Peyer's patch (tissue), 4 donors: ENCODE measurements at regions not wholly inside any gene's neighbourhood (a gene's known extent, or its start where the extent isn't known, plus 50 kb on each side); places are given as distances from the start of the nearest gene placed in this dataset.

Experiments used
- DNase-seq, 3 donors: peaks; one replicate each; pipeline ENCODE4 v3.0.0-alpha.2; 2017 to 2019
- H3K27ac ChIP-seq, 4 donors: fragments of 200-600 bp; sonication (generic); one replicate each; pipeline ENCODE4 v1.5.1; 2016 to 2019
- H3K27me3 ChIP-seq, 2 donors: fragments of 200-600 bp; sonication (generic); one replicate each; pipeline ENCODE4 v1.5.1; 2019
- H3K36me3 ChIP-seq, 3 donors: fragments of 200-600 bp; sonication (generic); one replicate each; pipeline ENCODE4 v1.5.1; 2016 to 2019
- H3K4me1 ChIP-seq, 4 donors: fragments of 200-600 bp; sonication (generic); one replicate each; pipeline ENCODE4 v1.5.1; 2016 to 2019
- H3K4me3 ChIP-seq, 4 donors: fragments of 200-600 bp; sonication (generic); 1 replicate in 3 of 4; 2 replicates in 1 of 4; pipeline ENCODE4 v1.5.1; 2016 to 2019; ENCODE audit warnings: mild to moderate bottlenecking in 1 of 4
- H3K9me3 ChIP-seq, 4 donors: fragments of 200-600 bp; sonication (generic); one replicate each; pipeline ENCODE4 v1.5.1; 2016 to 2019; ENCODE audit warnings: mild to moderate bottlenecking in 1 of 4
- POLR2A ChIP-seq, 2 donors: fragments of 450-650 bp; IDR thresholded peaks; one replicate each; pipeline ENCODE4 v1.5.1; 2017; ENCODE audit warnings: antibody characterized with exemption in 2 of 2, mild to moderate bottlenecking in 2 of 2, moderate library complexity in 2 of 2
- TF ChIP-seq, protein P1 (sequence below), 6 experiments: fragments of 450-650 bp in 4 of 6; fragments of 200-600 bp in 2 of 6; sonication (generic) in 1 of 6; IDR thresholded peaks; one replicate each; pipeline ENCODE4 v1.5.1; 2017 to 2019; ENCODE audit warnings: antibody characterized with exemption in 6 of 6, mild to moderate bottlenecking in 3 of 6, moderate library complexity in 1 of 6

DNA sequence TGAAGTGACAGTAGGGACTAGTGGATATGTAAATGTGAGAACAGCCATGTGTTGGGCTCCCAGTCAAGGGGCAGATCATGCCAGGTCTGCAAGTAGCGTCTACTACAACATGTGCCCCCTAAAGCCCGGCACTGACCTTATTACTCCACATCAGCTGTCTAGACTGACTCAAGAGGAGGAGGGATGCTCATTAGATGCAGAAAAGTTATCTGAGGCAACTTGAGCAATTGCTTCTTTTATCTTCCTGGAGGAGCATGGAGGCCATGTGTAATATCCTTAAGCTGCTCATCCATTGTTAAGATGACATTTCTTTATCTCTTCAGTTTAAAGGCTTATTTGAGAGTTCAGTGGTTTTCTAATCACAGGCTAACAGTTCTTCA lies 404.7 kb upstream of the FLRT2 start:
- no peak for DNase-seq
- Histone ChIP-seq H3K4me3 (no peak overlapping the region), H3K36me3 (no peaks in the 10 kb centered on the region), H3K27me3 (no peaks in the 10 kb centered on the region), H3K4me1 (no peaks in the 10 kb centered on the region), H3K9me3 (no peaks in the 10 kb centered on the region), H3K27ac (no peak overlapping the region)
- TF ChIP-seq, protein P1, sequence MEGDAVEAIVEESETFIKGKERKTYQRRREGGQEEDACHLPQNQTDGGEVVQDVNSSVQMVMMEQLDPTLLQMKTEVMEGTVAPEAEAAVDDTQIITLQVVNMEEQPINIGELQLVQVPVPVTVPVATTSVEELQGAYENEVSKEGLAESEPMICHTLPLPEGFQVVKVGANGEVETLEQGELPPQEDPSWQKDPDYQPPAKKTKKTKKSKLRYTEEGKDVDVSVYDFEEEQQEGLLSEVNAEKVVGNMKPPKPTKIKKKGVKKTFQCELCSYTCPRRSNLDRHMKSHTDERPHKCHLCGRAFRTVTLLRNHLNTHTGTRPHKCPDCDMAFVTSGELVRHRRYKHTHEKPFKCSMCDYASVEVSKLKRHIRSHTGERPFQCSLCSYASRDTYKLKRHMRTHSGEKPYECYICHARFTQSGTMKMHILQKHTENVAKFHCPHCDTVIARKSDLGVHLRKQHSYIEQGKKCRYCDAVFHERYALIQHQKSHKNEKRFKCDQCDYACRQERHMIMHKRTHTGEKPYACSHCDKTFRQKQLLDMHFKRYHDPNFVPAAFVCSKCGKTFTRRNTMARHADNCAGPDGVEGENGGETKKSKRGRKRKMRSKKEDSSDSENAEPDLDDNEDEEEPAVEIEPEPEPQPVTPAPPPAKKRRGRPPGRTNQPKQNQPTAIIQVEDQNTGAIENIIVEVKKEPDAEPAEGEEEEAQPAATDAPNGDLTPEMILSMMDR (IDR thresholded peaks at IDR 0.05): no peak
- TF ChIP-seq POLR2A (IDR thresholded peaks at IDR 0.05): no peak

DNA sequence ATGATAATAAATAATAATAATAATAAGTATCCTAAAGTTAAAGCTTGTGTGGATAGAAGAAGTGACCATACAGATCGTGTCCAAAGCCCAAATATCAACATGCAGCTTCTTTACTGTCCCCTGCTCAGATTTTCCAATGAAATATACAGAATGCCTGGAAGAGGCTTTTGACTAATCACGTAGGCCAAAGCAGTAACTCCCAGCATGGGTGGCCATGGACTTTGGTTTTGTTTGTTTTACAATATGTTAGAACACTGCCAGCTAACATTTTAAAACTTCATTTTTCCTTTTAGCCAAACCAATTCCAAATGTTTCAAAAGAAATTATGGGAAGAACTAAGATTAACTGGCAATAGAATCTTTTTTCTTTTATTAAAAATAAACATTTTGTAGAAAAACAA lies 400.0 kb upstream of the FLRT2 start:
- Histone ChIP-seq H3K27ac (no peak overlapping the region), H3K27me3 (no peaks in the 10 kb centered on the region), H3K36me3 (no peaks in the 10 kb centered on the region), H3K4me3 (no peak overlapping the region), H3K9me3 (no peaks in the 10 kb centered on the region), H3K4me1 (no peaks in the 10 kb centered on the region)
- TF ChIP-seq, protein P1 (IDR thresholded peaks at IDR 0.05): no peak
- no peak for TF ChIP-seq POLR2A (IDR thresholded peaks at IDR 0.05)
- no peak for DNase-seq

DNA sequence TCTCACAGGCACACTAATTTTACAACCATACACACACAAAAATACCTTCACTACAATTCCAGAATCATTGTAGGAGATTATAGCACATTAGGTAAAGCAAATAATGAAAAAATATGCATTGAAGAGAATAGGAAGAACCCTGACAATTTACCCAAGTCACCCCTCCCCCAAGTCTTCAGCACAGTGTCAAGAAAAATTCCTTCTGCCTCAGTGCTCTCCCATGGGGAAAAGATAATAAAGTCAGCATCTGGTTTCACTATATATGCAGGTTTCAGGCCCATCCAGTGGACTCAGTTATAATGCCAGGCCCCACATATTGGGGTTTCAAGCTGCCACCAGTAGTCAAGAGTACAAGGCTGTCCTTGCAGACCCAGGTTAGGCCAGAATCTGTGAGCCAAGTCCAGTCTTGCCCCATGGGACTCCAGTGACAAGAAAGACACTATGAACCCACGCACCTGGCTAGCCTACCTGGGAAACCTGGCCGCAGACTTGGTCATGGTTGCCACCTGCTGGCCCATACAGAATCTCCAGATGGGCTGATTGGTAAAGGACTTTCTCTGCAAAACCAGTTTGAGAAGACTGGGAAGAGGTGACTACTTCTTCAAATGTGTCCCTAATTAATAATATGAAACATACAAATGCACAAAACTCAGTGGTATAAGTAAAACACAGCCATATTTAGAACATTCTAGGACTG lies 398.6 kb upstream of the FLRT2 start:
- Histone ChIP-seq H3K36me3 (no peaks in the 10 kb centered on the region), H3K9me3 (no peaks in the 10 kb centered on the region), H3K4me1 (no peaks in the 10 kb centered on the region), H3K27me3 (no peaks in the 10 kb centered on the region), H3K4me3 (no peak overlapping the region), H3K27ac (no peak overlapping the region)
- no peak for TF ChIP-seq POLR2A (IDR thresholded peaks at IDR 0.05)
- TF ChIP-seq, protein P1 (IDR thresholded peaks at IDR 0.05): no peak
- DNase-seq: no peak

DNA sequence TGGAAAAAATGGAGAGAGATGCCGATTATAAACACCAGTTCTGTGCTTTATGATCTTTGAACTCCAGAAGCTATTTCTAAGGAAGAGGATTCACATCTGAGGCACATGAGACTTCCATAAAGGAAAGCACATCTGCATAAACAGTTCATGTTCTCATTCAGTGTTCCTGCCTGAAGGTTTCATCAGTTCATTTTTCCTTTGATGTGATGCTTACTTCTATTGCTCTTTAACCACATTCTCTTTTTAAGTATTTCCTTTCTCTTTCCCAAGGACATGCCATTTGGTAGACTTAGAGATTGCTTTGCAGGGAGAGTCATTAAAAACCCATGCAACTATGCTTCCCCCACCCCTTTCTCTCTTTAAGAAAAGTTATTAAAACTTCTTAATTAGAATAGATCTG lies 387.0 kb upstream of the FLRT2 start:
- Histone ChIP-seq H3K4me3 (no peak overlapping the region), H3K36me3 (no peaks in the 10 kb centered on the region), H3K9me3 (no peaks in the 10 kb centered on the region), H3K4me1 (no peaks in the 10 kb centered on the region), H3K27ac (no peak overlapping the region), H3K27me3 (no peaks in the 10 kb centered on the region)
- DNase-seq: no peak
- TF ChIP-seq, protein P1 (IDR thresholded peaks at IDR 0.05): no peak
- no peak for TF ChIP-seq POLR2A (IDR thresholded peaks at IDR 0.05)

DNA sequence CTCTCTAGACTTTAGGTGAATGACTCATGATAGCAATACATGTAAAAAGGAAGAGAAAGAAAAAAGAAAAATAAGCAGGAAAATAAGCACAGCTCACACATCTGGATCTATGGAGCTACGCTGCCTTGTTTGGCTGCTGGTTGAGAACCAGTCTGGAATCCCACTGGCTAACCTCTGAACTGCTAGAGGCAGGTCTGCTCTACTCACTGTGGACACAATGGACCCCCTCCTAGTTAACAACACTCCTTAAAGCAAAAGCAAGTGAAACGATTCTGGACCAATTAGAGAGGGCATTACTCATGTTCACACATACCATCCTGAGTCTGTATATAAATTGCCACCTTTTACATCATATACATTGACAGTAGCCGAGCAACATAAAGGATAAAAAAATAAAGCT lies 383.2 kb upstream of the FLRT2 start:
- DNase-seq: no peak
- Histone ChIP-seq H3K36me3 (no peaks in the 10 kb centered on the region), H3K4me3 (no peak overlapping the region), H3K9me3 (no peaks in the 10 kb centered on the region), H3K27me3 (no peaks in the 10 kb centered on the region), H3K4me1 (no peaks in the 10 kb centered on the region), H3K27ac (no peak overlapping the region)
- TF ChIP-seq, protein P1 (IDR thresholded peaks at IDR 0.05): no peak
- TF ChIP-seq POLR2A (IDR thresholded peaks at IDR 0.05): no peak

DNA sequence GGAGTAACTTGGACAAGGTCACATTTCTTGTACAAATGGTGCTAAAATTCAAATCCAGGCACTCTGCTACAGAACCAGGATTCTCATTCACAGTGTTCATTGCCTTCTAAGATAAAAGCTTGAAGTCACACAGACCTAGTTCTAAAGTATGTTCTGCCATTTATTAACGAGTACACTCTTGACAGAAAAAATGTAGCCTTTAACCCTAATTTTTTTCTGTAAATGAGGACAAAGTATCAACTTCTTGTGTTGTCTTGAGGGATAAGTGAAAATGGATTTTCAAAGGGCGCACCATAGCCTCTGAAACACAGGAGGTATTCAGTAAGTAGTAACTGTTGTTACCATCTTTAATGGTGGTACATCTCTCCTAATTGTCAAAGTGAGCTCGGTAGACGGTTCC lies 379.8 kb upstream of the FLRT2 start:
- no peak overlapping the region for H3K27ac ChIP-seq
- H3K9me3 ChIP-seq: no peaks in the 10 kb centered on the region
- H3K4me3 ChIP-seq: no peak overlapping the region
- no peak for DNase-seq
- no peaks in the 10 kb centered on the region for H3K36me3 ChIP-seq
- no peaks in the 10 kb centered on the region for H3K27me3 ChIP-seq
- TF ChIP-seq POLR2A (IDR thresholded peaks at IDR 0.05): no peak
- TF ChIP-seq, protein P1 (IDR thresholded peaks at IDR 0.05): no peak
- no peaks in the 10 kb centered on the region for H3K4me1 ChIP-seq
